Activated T-helper 2 cell treated with anti-CD3 and anti-CD28 coated beads, Interferon-gamma antibody, Interleukin-2, Interleukin-4, amounts not matched to agents 10 μg/mL and 5 μg/mL and 100 μg/mL, durations not matched to agents 14 hours and 24 hours and 36 hours (primary cell): ENCODE measurements at regions not wholly inside any gene's neighbourhood (a gene's known extent, or its start where the extent isn't known, plus 50 kb on each side); places are given as distances from the start of the nearest gene placed in this dataset.

ENCODE experiments used
- DNase-seq: peaks from one replicate; pipeline ENCODE4 v3.0.0; 2021; ENCODE audit warnings: low spot score
- H3K27ac Mint-ChIP-seq: one replicate; pipeline ENCODE4 v1.8.0; 2021; ENCODE audit warnings: mixed read lengths
- H3K27me3 Mint-ChIP-seq: one replicate; pipeline ENCODE4 v1.8.0; 2021; ENCODE audit warnings: low read depth, mixed read lengths
- H3K36me3 Mint-ChIP-seq: one replicate; pipeline ENCODE4 v1.8.0; 2021; ENCODE audit warnings: low read depth, mixed read lengths
- H3K4me1 Mint-ChIP-seq: one replicate; pipeline ENCODE4 v1.8.0; 2021; ENCODE audit warnings: low read depth, mixed read lengths
- H3K4me3 Mint-ChIP-seq: one replicate; pipeline ENCODE4 v1.8.0; 2021; ENCODE audit warnings: low read depth, mild to moderate bottlenecking, moderate library complexity, mixed read lengths
- H3K9me3 Mint-ChIP-seq: one replicate; pipeline ENCODE4 v1.8.0; 2021; ENCODE audit warnings: mixed read lengths
- intact Hi-C: fragments of 100-400 bp; cut with micrococcal nuclease; formaldehyde crosslinking; loops from one replicate; pipeline ENCODE4 v1.15.1; 2023

GRCh38 chr5:121668635-121669034 is 183.0 kb upstream of the FTMT start:
- no peaks in the 10 kb centered on the region for H3K36me3 Mint-ChIP-seq
- H3K27me3 Mint-ChIP-seq: no peaks in the 10 kb centered on the region
- peaks cover 24% of the 10 kb centered on the region for H3K9me3 Mint-ChIP-seq
- no peaks in the 10 kb centered on the region for H3K4me1 Mint-ChIP-seq
- no peak overlapping the region for H3K27ac Mint-ChIP-seq
- H3K4me3 Mint-ChIP-seq: no peak overlapping the region
- intact Hi-C loops: no loop called here
- no peak for DNase-seq

DNA sequence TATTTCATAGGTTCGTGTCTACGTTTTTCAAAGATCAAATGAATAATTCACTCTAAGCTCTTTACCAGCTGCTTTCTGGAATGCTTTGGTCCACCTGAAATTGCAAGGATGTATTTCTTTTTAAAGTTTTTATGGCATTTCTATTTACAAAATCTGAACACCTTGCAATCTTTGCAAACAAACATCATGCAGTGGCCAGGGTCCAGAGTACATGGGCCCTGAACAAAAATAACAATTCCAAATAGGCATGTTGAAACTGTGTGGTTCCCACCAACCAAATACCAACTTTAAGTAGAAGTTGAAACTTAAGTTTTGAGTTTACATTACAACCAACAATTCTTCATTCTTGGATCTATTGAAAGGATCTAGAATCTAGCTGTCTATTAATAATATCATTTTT is 180.1 kb upstream of the FTMT start:
- Mint-ChIP-seq H3K27ac (no peak overlapping the region), H3K27me3 (no peaks in the 10 kb centered on the region), H3K4me3 (no peak overlapping the region), H3K36me3 (no peaks in the 10 kb centered on the region), H3K9me3 (peaks cover 5% of the 10 kb centered on the region), H3K4me1 (no peaks in the 10 kb centered on the region)
- intact Hi-C loops: no loop called here
- DNase-seq: no peak

GRCh38 chr5:121675924-121676323 is 175.8 kb upstream of the FTMT start:
- Mint-ChIP-seq H3K4me3 (no peak overlapping the region), H3K4me1 (no peaks in the 10 kb centered on the region), H3K27me3 (no peaks in the 10 kb centered on the region), H3K36me3 (no peaks in the 10 kb centered on the region), H3K27ac (no peak overlapping the region), H3K9me3 (no peaks in the 10 kb centered on the region)
- DNase-seq: no peak
- intact Hi-C loops: no loop called here

DNA sequence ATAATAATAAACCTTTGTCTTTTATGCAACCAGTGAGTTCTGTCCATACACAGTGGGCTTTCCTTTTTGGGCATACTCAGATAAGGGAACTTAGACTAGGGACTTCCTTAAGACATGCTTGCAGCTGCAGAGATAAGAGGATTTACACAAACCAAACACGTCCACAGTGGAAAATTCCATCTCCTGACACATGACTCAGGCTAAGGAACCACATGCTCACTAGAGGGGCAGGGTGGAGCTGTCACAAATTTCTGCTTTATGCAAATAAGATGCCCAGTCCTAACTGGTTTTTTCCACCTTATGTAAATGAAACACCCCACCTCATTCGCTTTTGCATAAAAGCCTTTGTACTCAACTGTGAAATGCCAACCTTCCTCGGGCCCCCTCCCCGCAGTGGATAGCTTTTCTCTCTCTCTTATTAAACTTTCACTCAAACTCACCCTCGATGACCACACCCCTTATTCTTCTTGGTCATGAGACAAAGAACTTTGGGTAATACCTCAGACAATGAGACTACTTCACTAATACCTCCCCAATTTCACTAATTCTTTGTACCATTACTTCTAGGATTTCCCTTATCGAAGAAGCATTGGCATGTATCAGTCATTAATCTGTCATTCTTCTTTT is 170.3 kb upstream of the FTMT start:
- intact Hi-C loops: no loop called here
- H3K27me3 Mint-ChIP-seq: no peaks in the 10 kb centered on the region

GRCh38 chr5:121688126-121688525 is 163.6 kb upstream of the FTMT start:
- Mint-ChIP-seq H3K4me1 (no peaks in the 10 kb centered on the region), H3K4me3 (no peak overlapping the region), H3K36me3 (no peaks in the 10 kb centered on the region), H3K9me3 (peaks cover 3% of the 10 kb centered on the region), H3K27me3 (no peaks in the 10 kb centered on the region), H3K27ac (no peak overlapping the region)
- intact Hi-C loops: no loop called here
- no peak for DNase-seq

More for the DNA sequence above, 170.3 kb upstream of the FTMT start:
- H3K36me3 Mint-ChIP-seq: no peaks in the 10 kb centered on the region
- H3K4me1 Mint-ChIP-seq: no peaks in the 10 kb centered on the region
- no peak overlapping the region for H3K4me3 Mint-ChIP-seq
- H3K9me3 Mint-ChIP-seq: peaks cover 5% of the 10 kb centered on the region
- no peak overlapping the region for H3K27ac Mint-ChIP-seq
- DNase-seq: no peak

DNA sequence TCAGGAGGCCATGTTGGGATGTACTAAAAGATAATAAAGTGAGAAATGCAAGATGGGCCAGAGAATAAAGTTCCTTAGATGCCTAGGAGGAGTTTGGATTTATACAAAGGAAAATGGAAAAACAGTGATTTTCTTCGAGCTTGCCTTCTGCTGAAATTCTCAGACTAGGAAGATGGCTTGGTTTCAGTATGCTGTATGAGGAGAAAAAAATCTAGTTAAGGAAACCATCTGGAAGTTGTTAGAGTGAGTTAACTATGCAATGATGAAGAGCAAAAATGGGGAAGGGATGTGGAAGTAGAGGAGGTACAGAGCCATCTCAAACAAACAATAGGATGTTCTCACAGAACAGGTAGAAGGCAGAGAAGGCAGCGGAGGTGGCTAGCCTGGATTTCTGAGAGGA is 162.9 kb upstream of the FTMT start:
- DNase-seq: no peak
- no peaks in the 10 kb centered on the region for H3K4me1 Mint-ChIP-seq
- H3K27ac Mint-ChIP-seq: no peak overlapping the region
- intact Hi-C loops: no loop called here
- H3K9me3 Mint-ChIP-seq: peaks cover 3% of the 10 kb centered on the region
- no peaks in the 10 kb centered on the region for H3K27me3 Mint-ChIP-seq
- H3K36me3 Mint-ChIP-seq: no peaks in the 10 kb centered on the region
- no peak overlapping the region for H3K4me3 Mint-ChIP-seq

DNA sequence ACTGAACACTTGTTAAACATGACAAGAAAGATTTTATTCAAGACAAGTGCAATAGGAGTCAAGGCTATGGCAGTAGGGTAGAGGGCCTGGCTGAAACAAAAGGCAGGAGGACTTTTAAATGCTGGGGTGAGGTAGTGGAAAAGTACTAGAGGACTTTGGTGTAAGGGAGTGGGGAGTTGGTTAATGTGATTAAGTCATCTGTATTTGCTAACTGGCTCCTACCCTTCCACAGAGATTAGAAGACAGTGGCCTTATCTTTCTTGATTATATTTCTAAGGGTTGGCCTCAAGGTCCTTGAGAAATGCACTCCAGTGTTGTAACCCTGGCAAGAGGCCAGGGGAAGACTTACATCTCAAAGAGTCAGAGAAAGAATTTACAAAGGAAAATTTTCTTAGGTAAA is 160.2 kb upstream of the FTMT start:
- intact Hi-C loops: no loop called here
- peaks cover 2% of the 10 kb centered on the region for H3K4me1 Mint-ChIP-seq
- H3K4me3 Mint-ChIP-seq: no peak overlapping the region
- H3K36me3 Mint-ChIP-seq: no peaks in the 10 kb centered on the region
- no peaks in the 10 kb centered on the region for H3K27me3 Mint-ChIP-seq
- H3K9me3 Mint-ChIP-seq: peaks cover 7% of the 10 kb centered on the region
- no peak overlapping the region for H3K27ac Mint-ChIP-seq
- no peak for DNase-seq

DNA sequence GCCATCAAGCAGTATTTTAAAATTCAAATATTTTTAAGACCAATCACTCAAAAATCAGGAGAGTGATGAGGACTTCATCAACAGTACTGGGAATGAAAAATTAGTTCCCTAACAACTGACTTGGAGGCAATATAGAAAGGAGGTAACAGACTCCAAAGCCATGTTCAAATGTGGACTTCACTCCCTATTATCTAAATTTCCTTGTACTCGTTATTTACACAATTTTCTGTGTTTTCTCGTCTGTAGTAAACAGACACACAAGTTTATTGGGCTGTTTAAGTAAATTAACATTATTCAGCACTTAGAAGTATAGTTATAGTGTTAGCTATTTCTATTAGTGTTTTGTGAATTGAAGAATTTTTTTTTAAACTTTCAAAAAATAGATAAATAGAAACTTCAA is 159.5 kb upstream of the FTMT start:
- intact Hi-C loops: no loop called here
- no peak overlapping the region for H3K27ac Mint-ChIP-seq
- peaks cover 3% of the 10 kb centered on the region for H3K9me3 Mint-ChIP-seq
- peaks cover 2% of the 10 kb centered on the region for H3K4me1 Mint-ChIP-seq
- H3K36me3 Mint-ChIP-seq: no peaks in the 10 kb centered on the region
- no peaks in the 10 kb centered on the region for H3K27me3 Mint-ChIP-seq
- H3K4me3 Mint-ChIP-seq: no peak overlapping the region
- DNase-seq: no peak

- Mint-ChIP-seq H3K4me1 (peaks cover 2% of the 10 kb centered on the region), H3K27me3 (no peaks in the 10 kb centered on the region), H3K36me3 (no peaks in the 10 kb centered on the region), H3K27ac (no peak overlapping the region), H3K4me3 (no peak overlapping the region), H3K9me3 (peaks cover 3% of the 10 kb centered on the region)
- no peak for DNase-seq
- intact Hi-C loops: no loop called here
Measured at GRCh38 chr5:121693864-121694263, 157.8 kb upstream of the FTMT start.

DNA sequence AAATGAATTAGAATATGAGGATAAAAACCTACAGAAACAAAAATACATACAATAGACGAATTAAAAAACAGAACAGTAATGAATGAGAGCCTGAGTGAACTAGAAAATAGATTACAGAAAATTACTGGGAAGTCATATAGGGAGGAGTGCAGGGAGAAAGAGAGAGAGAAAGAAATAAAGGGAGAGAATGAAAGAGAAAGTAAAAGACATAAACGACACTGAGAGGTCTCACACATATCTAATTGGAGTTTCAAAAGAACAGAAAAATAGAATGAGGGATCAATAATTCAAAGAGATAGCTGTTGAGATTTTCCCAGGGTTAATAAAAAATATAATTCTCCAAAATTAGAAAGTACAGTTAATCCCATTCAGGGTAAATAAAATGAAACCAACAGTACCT is 156.4 kb upstream of the FTMT start:
- Mint-ChIP-seq H3K4me1 (peaks cover 2% of the 10 kb centered on the region), H3K36me3 (no peaks in the 10 kb centered on the region)

GRCh38 chr5:121698690-121699089 is 153.0 kb upstream of the FTMT start:
- DNase-seq: no peak
- Mint-ChIP-seq H3K27ac (no peak overlapping the region), H3K4me3 (no peak overlapping the region), H3K36me3 (no peaks in the 10 kb centered on the region), H3K9me3 (peaks cover 3% of the 10 kb centered on the region), H3K4me1 (peaks cover 2% of the 10 kb centered on the region), H3K27me3 (no peaks in the 10 kb centered on the region)
- intact Hi-C loops: no loop called here

More for the DNA sequence above, 156.4 kb upstream of the FTMT start:
- Mint-ChIP-seq H3K4me3 (no peak overlapping the region), H3K27ac (no peak overlapping the region), H3K27me3 (no peaks in the 10 kb centered on the region), H3K9me3 (peaks cover 3% of the 10 kb centered on the region)
- no peak for DNase-seq
- intact Hi-C loops: no loop called here

DNA sequence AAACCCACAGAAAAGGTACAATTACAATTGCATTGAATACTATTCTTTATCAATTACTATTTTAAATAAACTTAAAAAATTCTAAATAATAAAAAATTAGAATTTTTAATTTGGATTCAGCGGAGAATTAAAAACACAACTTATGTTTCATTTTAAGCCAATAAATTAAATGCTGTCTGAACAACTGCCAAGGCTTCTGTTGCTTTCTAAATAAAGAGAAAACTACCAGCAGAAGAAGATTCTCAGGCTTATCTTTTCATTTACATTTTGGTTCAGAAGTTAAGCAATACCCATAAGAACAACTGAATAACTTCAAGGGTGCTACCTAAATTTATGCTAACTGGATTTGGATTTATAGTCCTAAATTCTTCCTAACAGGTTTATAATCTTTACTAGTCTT is 150.0 kb upstream of the FTMT start:
- no peaks in the 10 kb centered on the region for H3K27me3 Mint-ChIP-seq
- no peak overlapping the region for H3K27ac Mint-ChIP-seq
- intact Hi-C loops: no loop called here
- H3K36me3 Mint-ChIP-seq: no peaks in the 10 kb centered on the region
- H3K4me3 Mint-ChIP-seq: no peak overlapping the region
- DNase-seq: no peak
- no peaks in the 10 kb centered on the region for H3K9me3 Mint-ChIP-seq
- no peaks in the 10 kb centered on the region for H3K4me1 Mint-ChIP-seq

DNA sequence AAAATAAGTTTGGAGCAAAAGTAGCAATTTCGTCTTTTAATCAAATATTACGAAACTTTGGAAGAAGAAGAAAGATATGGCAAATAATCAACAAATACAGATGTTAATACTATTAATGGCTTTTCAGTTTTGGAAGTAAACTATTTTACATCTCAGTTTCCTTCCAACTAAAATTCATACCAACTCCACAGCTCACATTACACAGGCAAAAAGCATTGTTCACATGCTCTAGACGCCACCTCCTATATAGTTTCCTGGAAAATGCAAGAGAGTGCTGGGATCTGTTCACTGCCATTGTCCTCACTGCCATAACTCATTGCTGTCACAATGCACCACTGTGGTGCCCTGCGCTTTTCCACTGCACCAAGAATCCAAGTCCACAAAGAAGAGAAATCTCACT is 149.0 kb upstream of the FTMT start:
- Mint-ChIP-seq H3K27me3 (no peaks in the 10 kb centered on the region), H3K36me3 (no peaks in the 10 kb centered on the region), H3K4me1 (no peaks in the 10 kb centered on the region), H3K9me3 (no peaks in the 10 kb centered on the region), H3K4me3 (no peak overlapping the region), H3K27ac (no peak overlapping the region)
- intact Hi-C loops: no loop called here
- no peak for DNase-seq

- Mint-ChIP-seq H3K4me3 (no peak overlapping the region), H3K27me3 (no peaks in the 10 kb centered on the region), H3K36me3 (no peaks in the 10 kb centered on the region), H3K27ac (no peak overlapping the region), H3K4me1 (no peaks in the 10 kb centered on the region), H3K9me3 (no peaks in the 10 kb centered on the region)
- no peak for DNase-seq
- intact Hi-C loops: no loop called here
Measured at GRCh38 chr5:121704291-121704690, 147.4 kb upstream of the FTMT start.
